HG03521 (cell line): ENCODE measurements at regions not wholly inside any gene's neighbourhood (a gene's known extent, or its start where the extent isn't known, plus 50 kb on each side); places are given as distances from the start of the nearest gene placed in this dataset.
"Not testable (repeated sequence)": the region's sequence is repeated elsewhere in the genome, so short reads cannot be mapped to it uniquely, and the experiment has no call there.

Source experiments
- ATAC-seq: cut with Tn5 transposase; IDR thresholded peaks from one replicate; pipeline ENCODE4 v1.9.1; 2021; ENCODE audit warnings: mild to moderate bottlenecking, moderate library complexity; ENCODE audit not compliant: unreplicated experiment

GRCh38 chr20:30164389-30164788 lies 1093.1 kb upstream of the DEFB115 start:
- not testable (repeated sequence) for ATAC-seq

GRCh38 chr20:30167540-30167939 lies 1089.9 kb upstream of the DEFB115 start:
- ATAC-seq, result no peak

- no peak for ATAC-seq
Observed at GRCh38 chr20:30168025-30168799, 1089.3 kb upstream of the DEFB115 start.

GRCh38 chr20:30168800-30169138 lies 1088.7 kb upstream of the DEFB115 start:
- no peak for ATAC-seq

GRCh38 chr20:30175681-30176080 lies 1081.8 kb upstream of the DEFB115 start:
- no peak for ATAC-seq

- ATAC-seq, result not testable (repeated sequence)
Observed at GRCh38 chr20:30183124-30183523, 1074.3 kb upstream of the DEFB115 start.

GRCh38 chr20:30191785-30192184 lies 1065.7 kb upstream of the DEFB115 start:
- not testable (repeated sequence) for ATAC-seq

GRCh38 chr20:30234477-30234876 lies 1023.0 kb upstream of the DEFB115 start:
- not testable (repeated sequence) for ATAC-seq

GRCh38 chr20:30275073-30275472 lies 982.4 kb upstream of the DEFB115 start:
- not testable (repeated sequence) for ATAC-seq

- ATAC-seq, result no peak
Observed at GRCh38 chr20:30281584-30282197, 975.8 kb upstream of the DEFB115 start.

- not testable (repeated sequence) for ATAC-seq
Observed at GRCh38 chr20:30283476-30284280, 973.8 kb upstream of the DEFB115 start.

GRCh38 chr20:30284281-30284905 lies 973.1 kb upstream of the DEFB115 start:
- ATAC-seq, result no peak

- no peak for ATAC-seq
Observed at GRCh38 chr20:30285677-30286076, 971.8 kb upstream of the DEFB115 start.

GRCh38 chr20:30286157-30286556 lies 971.3 kb upstream of the DEFB115 start:
- no peak for ATAC-seq

GRCh38 chr20:30287459-30287858 lies 970.0 kb upstream of the DEFB115 start:
- ATAC-seq, result not testable (repeated sequence)

- ATAC-seq, result no peak
Observed at GRCh38 chr20:30288346-30288745, 969.1 kb upstream of the DEFB115 start.

GRCh38 chr20:30289049-30289448 lies 968.4 kb upstream of the DEFB115 start:
- ATAC-seq, result not testable (repeated sequence)

- ATAC-seq, result not testable (repeated sequence)
Observed at GRCh38 chr20:30289711-30290141, 967.7 kb upstream of the DEFB115 start.

GRCh38 chr20:30290361-30291063 lies 967.0 kb upstream of the DEFB115 start:
- not testable (repeated sequence) for ATAC-seq

GRCh38 chr20:30291064-30291379 lies 966.4 kb upstream of the DEFB115 start:
- not testable (repeated sequence) for ATAC-seq

- not testable (repeated sequence) for ATAC-seq
Observed at GRCh38 chr20:30291686-30292085, 965.8 kb upstream of the DEFB115 start.
